ENCODE measurements at regions not wholly inside any gene's neighbourhood (a gene's known extent, or its start where the extent isn't known, plus 50 kb on each side); places are given as distances from the start of the nearest gene placed in this dataset.

DNA sequence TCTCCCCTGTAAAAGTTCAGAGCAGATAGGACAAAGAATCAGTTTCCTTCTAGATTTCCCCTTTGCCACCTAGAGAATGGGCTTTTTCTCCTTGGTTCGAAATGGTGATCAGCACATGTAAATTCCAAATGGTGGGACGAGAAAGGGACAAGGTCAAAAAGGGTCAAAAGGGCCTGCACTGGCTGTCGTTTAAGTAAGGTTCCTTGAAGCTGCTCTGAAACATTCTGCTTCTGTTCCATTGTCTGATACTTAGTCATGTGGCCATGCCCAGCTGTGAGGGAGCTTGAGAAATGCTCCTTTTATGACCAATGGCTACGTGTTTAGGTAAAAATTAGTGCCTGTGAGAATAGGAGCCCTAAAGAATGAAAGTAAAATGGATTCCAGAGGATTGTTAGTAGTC is 165.9 kb upstream of the CENPE start:
- TF ChIP-seq, protein P1, sequence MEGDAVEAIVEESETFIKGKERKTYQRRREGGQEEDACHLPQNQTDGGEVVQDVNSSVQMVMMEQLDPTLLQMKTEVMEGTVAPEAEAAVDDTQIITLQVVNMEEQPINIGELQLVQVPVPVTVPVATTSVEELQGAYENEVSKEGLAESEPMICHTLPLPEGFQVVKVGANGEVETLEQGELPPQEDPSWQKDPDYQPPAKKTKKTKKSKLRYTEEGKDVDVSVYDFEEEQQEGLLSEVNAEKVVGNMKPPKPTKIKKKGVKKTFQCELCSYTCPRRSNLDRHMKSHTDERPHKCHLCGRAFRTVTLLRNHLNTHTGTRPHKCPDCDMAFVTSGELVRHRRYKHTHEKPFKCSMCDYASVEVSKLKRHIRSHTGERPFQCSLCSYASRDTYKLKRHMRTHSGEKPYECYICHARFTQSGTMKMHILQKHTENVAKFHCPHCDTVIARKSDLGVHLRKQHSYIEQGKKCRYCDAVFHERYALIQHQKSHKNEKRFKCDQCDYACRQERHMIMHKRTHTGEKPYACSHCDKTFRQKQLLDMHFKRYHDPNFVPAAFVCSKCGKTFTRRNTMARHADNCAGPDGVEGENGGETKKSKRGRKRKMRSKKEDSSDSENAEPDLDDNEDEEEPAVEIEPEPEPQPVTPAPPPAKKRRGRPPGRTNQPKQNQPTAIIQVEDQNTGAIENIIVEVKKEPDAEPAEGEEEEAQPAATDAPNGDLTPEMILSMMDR (IDR thresholded peaks at IDR 0.05) = no peak
- TF ChIP-seq EZH2 (IDR thresholded peaks at IDR 0.05; ENCODE audit: borderline replicate concordance, insufficient read depth, low read depth, low read length, poor library complexity, severe bottlenecking) = no peak

Data from B cell (primary cell).